Tibial artery (tissue), 4 donors: ENCODE measurements at regions not wholly inside any gene's neighbourhood (a gene's known extent, or its start where the extent isn't known, plus 50 kb on each side); places are given as distances from the start of the nearest gene placed in this dataset.
"Not testable (repeated sequence)": the region's sequence is repeated elsewhere in the genome, so short reads cannot be mapped to it uniquely, and the experiment has no call there.

Source experiments
- DNase-seq, 2 donors: peaks; one replicate each; pipeline ENCODE4 v3.0.0-alpha.2; 2019
- H3K27ac ChIP-seq, 2 donors: fragments of 200-600 bp; sonication (generic) in 1 of 2; 1 replicate in 1 of 2; 2 replicates in 1 of 2; pipeline ENCODE4 v1.5.1; 2018 to 2019; ENCODE audit warnings: mild to moderate bottlenecking in 1 of 2
- H3K27me3 ChIP-seq, 2 donors: fragments of 200-600 bp; sonication (generic) in 1 of 2; one replicate each; pipeline versions ENCODE4 v1.5.1 to v1.6.0; 2016 to 2019
- H3K36me3 ChIP-seq, 3 donors: fragments of 200-600 bp; sonication (generic) in 2 of 3; one replicate each; pipeline ENCODE4 v1.5.1; 2016 to 2019; ENCODE audit warnings: mild to moderate bottlenecking in 2 of 3
- H3K4me1 ChIP-seq, 4 donors: fragments of 200-600 bp; sonication (generic) in 2 of 4; 1 replicate in 3 of 4; 2 replicates in 1 of 4; pipeline ENCODE4 v1.5.1; 2016 to 2019
- H3K4me3 ChIP-seq, 2 donors: fragments of 200-600 bp; sonication (generic) in 1 of 2; 1 replicate in 1 of 2; 2 replicates in 1 of 2; pipeline ENCODE4 v1.5.1; 2018 to 2019; ENCODE audit warnings: mild to moderate bottlenecking in 2 of 2
- H3K9me3 ChIP-seq, 3 donors: fragments of 200-600 bp; sonication (generic) in 1 of 3; one replicate each; pipeline ENCODE4 v1.5.1; 2016 to 2019
- CTCF ChIP-seq, 2 experiments: fragments of 200-600 bp in 1 of 2; fragments of 450-650 bp in 1 of 2; IDR thresholded peaks; one replicate each; pipeline ENCODE4 v1.5.1; 2017 to 2019; ENCODE audit warnings: antibody characterized with exemption in 2 of 2, mild to moderate bottlenecking in 1 of 2, moderate library complexity in 1 of 2
- intact Hi-C: fragments of 100-400 bp; cut with DNase I; formaldehyde crosslinking; loops from one replicate; pipeline ENCODE4 v1.15.0; 2023; ENCODE audit warnings: low total_unique reads

GRCh38 chr5:176747670-176748072 is 62.7 kb upstream of the UNC5A start:
- Histone ChIP-seq H3K27ac (no peak overlapping the region), H3K4me3 (no peak overlapping the region), H3K27me3 (peaks cover 0 to 77% of the 10 kb centered on the region in 2 donors), H3K9me3 (no peaks in the 10 kb centered on the region), H3K4me1 (peaks cover 0 to 12% (median 5%) of the 10 kb centered on the region in 4 donors), H3K36me3 (no peaks in the 10 kb centered on the region)
- no peak for TF ChIP-seq CTCF (IDR thresholded peaks at IDR 0.05)
- DNase-seq: no peak
- intact Hi-C loops: no loop called here

GRCh38 chr5:176748073-176748966 is 62.0 kb upstream of the UNC5A start:
- Histone ChIP-seq H3K27me3 (peaks cover 0 to 71% of the 10 kb centered on the region in 2 donors), H3K4me1 (peaks cover 0 to 8% (median 3%) of the 10 kb centered on the region in 4 donors), H3K9me3 (no peaks in the 10 kb centered on the region), H3K36me3 (no peaks in the 10 kb centered on the region), H3K27ac (no peak overlapping the region), H3K4me3 (no peak overlapping the region)
- DNase-seq: peak in 1 of 2 donors; percentile 14
- intact Hi-C loops: no loop called here
- TF ChIP-seq CTCF (IDR thresholded peaks at IDR 0.05): no peak

GRCh38 chr5:176748967-176749935 is 61.1 kb upstream of the UNC5A start:
- Histone ChIP-seq H3K4me3 (no peak overlapping the region), H3K27me3 (peaks cover 0 to 62% of the 10 kb centered on the region in 2 donors), H3K27ac (no peak overlapping the region), H3K4me1 (no peaks in the 10 kb centered on the region), H3K36me3 (no peaks in the 10 kb centered on the region), H3K9me3 (no peaks in the 10 kb centered on the region)
- intact Hi-C loops: no loop called here
- no peak for TF ChIP-seq CTCF (IDR thresholded peaks at IDR 0.05)
- DNase-seq: no peak

- no peak overlapping the region for H3K27ac ChIP-seq
- H3K4me3 ChIP-seq: no peak overlapping the region
- H3K4me1 ChIP-seq: no peaks in the 10 kb centered on the region
- TF ChIP-seq CTCF (IDR thresholded peaks at IDR 0.05): no peak
- H3K36me3 ChIP-seq: no peaks in the 10 kb centered on the region
- peaks cover 0 to 53% of the 10 kb centered on the region in 2 donors for H3K27me3 ChIP-seq
- H3K9me3 ChIP-seq: peaks cover 0 to 7% (median 0%) of the 10 kb centered on the region in 3 donors
- DNase-seq: no peak
- intact Hi-C loops: no loop called here
Observed at GRCh38 chr5:176750144-176750543, 60.2 kb upstream of the UNC5A start.

GRCh38 chr5:176754376-176754973 is 55.9 kb upstream of the UNC5A start:
- no peak overlapping the region for H3K4me3 ChIP-seq
- no peak for DNase-seq
- H3K9me3 ChIP-seq: peaks cover 0 to 12% (median 4%) of the 10 kb centered on the region in 3 donors
- intact Hi-C loops: no loop called here
- no peaks in the 10 kb centered on the region for H3K36me3 ChIP-seq
- no peak overlapping the region for H3K27ac ChIP-seq
- no peaks in the 10 kb centered on the region for H3K4me1 ChIP-seq
- peaks cover 0 to 10% of the 10 kb centered on the region in 2 donors for H3K27me3 ChIP-seq
- no peak for TF ChIP-seq CTCF (IDR thresholded peaks at IDR 0.05)

- DNase-seq, H3K27me3 ChIP-seq, H3K4me3 ChIP-seq, H3K36me3 ChIP-seq, H3K4me1 ChIP-seq, intact Hi-C loops, H3K27ac ChIP-seq: not testable (repeated sequence)
- H3K9me3 ChIP-seq: peaks cover 0 to 12% (median 4%) of the 10 kb centered on the region in 3 donors
Observed at GRCh38 chr5:176755593-176755992, 54.8 kb upstream of the UNC5A start.

- H3K27me3 ChIP-seq, H3K36me3 ChIP-seq, DNase-seq, H3K27ac ChIP-seq, intact Hi-C loops, H3K4me1 ChIP-seq, H3K4me3 ChIP-seq: not testable (repeated sequence)
- H3K9me3 ChIP-seq: peaks cover 0 to 12% (median 4%) of the 10 kb centered on the region in 3 donors
Observed at GRCh38 chr5:176757569-176757968, 52.8 kb upstream of the UNC5A start.
